Small intestine (tissue), 7 donors: ENCODE measurements at regions not wholly inside any gene's neighbourhood (a gene's known extent, or its start where the extent isn't known, plus 50 kb on each side); places are given as distances from the start of the nearest gene placed in this dataset.
"Not testable (repeated sequence)": the region's sequence is repeated elsewhere in the genome, so short reads cannot be mapped to it uniquely, and the experiment has no call there.

Experiments
- DNase-seq, 2 donors: peaks; one replicate each; pipeline versions ENCODE4 v3.0.0 to v3.0.0-alpha.2; 2013
- FAIRE-seq: peaks from 2 replicates; lab custom pipeline; 2012; peaks lifted over from hg19 to GRCh38; lab: Jason Lieb, UNC
- H3K27ac ChIP-seq, 3 donors: one replicate each; pipeline ENCODE4 v1.5.1; 2013; ENCODE audit warnings: low read length in 2 of 3, mild to moderate bottlenecking in 2 of 3, control low read depth in 1 of 3, inconsistent platforms in 1 of 3, low read depth in 1 of 3, moderate library complexity in 1 of 3
- H3K27me3 ChIP-seq, 3 donors: one replicate each; pipeline ENCODE4 v1.6.1; 2013; ENCODE audit warnings: low read length in 3 of 3, inconsistent platforms in 1 of 3; ENCODE audit not compliant: control insufficient read depth in 3 of 3, insufficient read depth in 3 of 3
- H3K36me3 ChIP-seq, 3 donors: one replicate each; pipeline ENCODE4 v1.6.1; 2013; ENCODE audit warnings: low read length in 3 of 3, inconsistent platforms in 1 of 3, low read depth in 1 of 3, mild to moderate bottlenecking in 1 of 3, moderate library complexity in 1 of 3; ENCODE audit not compliant: control insufficient read depth in 3 of 3, insufficient read depth in 2 of 3
- H3K4me1 ChIP-seq, 3 donors: one replicate each; pipeline ENCODE4 v1.6.1; 2013; ENCODE audit warnings: low read length in 2 of 3, inconsistent platforms in 1 of 3, low read depth in 1 of 3, mild to moderate bottlenecking in 1 of 3, moderate library complexity in 1 of 3; ENCODE audit not compliant: control insufficient read depth in 3 of 3, insufficient read depth in 2 of 3
- H3K4me3 ChIP-seq, 3 donors: one replicate each; pipeline ENCODE4 v1.5.1; 2013; ENCODE audit warnings: low read length in 3 of 3, control low read depth in 1 of 3, inconsistent platforms in 1 of 3, low read depth in 1 of 3, mild to moderate bottlenecking in 1 of 3, moderate library complexity in 1 of 3
- H3K9me3 ChIP-seq, 2 donors: one replicate each; pipeline ENCODE4 v1.6.1; 2013; ENCODE audit warnings: low read depth in 1 of 2, low read length in 1 of 2; ENCODE audit not compliant: control insufficient read depth in 2 of 2, insufficient read depth in 1 of 2
- WGBS, 3 donors: extraction: QIAGEN DNeasy Blood & Tissue Kit; methylation state at CpG; one replicate each; pipeline ENCODE4 v1.1.7; 2013; 5-methylcytosine and 5-hydroxymethylcytosine counted together
- donor health status: healthy with polysubstance abuse.
- donor health status: control.
- donor health status: control.
- donor health status: Bipolar disorder and iron deficiency.
- donor health status: healthy.

DNA sequence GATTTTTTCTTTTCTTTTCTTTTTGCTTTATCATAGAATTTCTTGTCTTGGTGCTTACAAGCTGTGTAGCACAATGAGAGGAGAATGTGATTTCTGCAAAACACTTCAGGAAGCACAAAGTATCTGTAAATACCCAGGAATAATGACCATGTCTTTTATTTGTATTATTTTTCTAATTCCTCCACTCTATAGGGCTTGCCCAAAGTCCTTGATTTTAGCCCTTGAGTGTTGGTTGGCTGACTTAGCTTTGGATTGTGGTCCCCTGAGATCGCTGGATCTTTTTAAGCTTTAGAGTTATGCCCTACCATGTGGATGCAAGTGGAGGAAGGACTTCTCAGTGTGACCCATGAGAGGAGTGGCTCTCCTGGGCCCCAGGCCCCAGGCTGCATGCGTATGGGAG lies 52.2 kb downstream of the HOXC4 start:
- H3K9me3 ChIP-seq, DNase-seq, H3K4me1 ChIP-seq, H3K4me3 ChIP-seq, H3K36me3 ChIP-seq, FAIRE-seq, H3K27ac ChIP-seq: not testable (repeated sequence)
- H3K27me3 ChIP-seq, result peaks cover 2 to 22% (median 10%) of the 10 kb centered on the region in 3 donors
- 62 to 91% (median 69%) methylated on average over 1 to 2 of the region's 2 CpGs for WGBS, 3 donors

DNA sequence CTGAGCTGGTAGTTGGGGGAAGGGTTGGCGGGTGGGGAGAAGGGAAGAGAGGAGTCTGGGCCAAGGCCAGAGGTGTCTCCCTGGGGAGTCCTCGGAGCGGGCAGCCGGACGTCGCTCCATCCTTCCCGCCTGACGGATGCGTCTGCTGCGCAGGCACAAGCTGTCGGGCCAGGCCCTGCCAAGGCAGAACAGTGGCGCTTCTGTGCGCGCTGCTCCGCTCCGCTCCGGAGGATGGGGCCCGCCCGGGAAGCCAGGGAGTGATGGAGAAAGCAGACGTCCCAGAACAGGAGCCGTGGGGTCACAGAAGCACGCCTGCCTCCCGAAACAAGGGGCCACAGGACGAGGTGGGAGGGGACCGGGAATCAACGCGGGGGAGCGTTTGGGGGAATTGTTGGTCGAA lies 52.6 kb downstream of the HOXC4 start:
- H3K27ac ChIP-seq, FAIRE-seq, H3K36me3 ChIP-seq, H3K4me1 ChIP-seq, H3K4me3 ChIP-seq, H3K9me3 ChIP-seq, DNase-seq: not testable (repeated sequence)
- WGBS, 3 donors, result 8 to 21% (median 18%) methylated on average over 29 of the region's 29 CpGs
- peaks cover 2 to 22% (median 10%) of the 10 kb centered on the region in 3 donors for H3K27me3 ChIP-seq

DNA sequence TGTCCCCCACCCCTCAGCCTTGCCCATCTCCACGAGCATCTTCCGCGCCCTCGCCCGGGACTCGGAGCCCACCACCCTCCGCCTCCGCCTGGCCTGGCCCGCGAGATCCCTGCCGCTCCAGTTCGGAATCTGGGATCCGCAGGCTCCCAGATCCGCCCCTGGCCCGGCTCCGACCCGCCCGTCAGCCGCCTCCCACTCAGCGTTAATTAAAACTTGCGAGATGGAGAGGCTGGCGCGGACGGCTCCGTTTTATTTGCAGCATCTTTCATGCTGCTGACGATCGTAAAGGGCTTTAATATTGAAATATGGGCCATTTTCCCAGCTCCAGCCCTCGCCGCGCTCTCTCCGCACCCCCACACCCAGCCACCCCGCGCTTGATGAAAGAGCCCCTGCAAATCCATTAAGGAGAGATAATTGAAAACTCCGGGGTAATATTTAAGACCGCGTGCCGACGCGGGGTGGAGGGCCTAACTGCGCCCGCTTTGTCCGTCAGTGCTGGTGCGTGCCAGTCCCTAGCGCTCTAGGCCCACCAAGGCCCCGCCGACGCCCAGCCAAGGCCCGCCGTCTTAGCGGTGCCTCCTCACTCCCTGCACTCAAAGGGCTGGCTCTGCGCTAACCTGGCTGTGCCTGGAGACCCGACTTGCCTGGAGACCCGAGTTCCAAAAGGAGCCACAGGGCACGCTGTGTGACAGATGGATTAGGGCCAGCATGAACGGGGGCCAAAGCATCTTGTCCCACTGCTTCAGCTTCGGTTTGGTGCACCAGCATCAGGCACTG lies 53.4 kb downstream of the HOXC4 start:
- peaks cover 2 to 22% (median 10%) of the 10 kb centered on the region in 3 donors for H3K27me3 ChIP-seq
- H3K4me3 ChIP-seq, FAIRE-seq, H3K4me1 ChIP-seq, DNase-seq, H3K36me3 ChIP-seq, H3K9me3 ChIP-seq, H3K27ac ChIP-seq: not testable (repeated sequence)
- 36 to 40% (median 37%) methylated on average over 53 to 56 of the region's 56 CpGs for WGBS, 3 donors

DNA sequence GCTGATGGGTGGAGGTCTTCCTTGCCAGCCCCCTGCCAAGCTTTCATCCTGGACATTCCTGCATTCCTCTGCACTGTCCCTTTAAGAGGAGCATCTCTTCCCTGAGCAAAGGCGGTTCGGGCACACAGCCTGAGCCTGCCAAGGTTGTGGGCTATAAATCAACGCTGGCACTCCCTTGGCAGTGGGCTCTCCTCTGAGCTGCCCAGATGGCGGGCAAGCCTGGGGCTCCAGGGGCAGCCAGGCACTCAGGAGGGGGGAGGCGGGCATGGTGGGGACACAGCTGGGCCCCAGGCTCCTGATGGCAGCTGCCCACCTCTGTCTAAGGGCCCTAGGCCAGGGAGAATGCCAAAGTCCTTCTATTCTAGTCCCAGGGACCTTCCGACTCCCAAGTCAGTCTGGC lies 58.7 kb downstream of the HOXC4 start:
- H3K9me3 ChIP-seq, H3K4me3 ChIP-seq, DNase-seq, H3K27ac ChIP-seq, H3K4me1 ChIP-seq, H3K27me3 ChIP-seq, H3K36me3 ChIP-seq, FAIRE-seq: not testable (repeated sequence)
- 9 to 40% (median 12%) methylated on average over 2 to 6 of the region's 6 CpGs for WGBS, 3 donors

DNA sequence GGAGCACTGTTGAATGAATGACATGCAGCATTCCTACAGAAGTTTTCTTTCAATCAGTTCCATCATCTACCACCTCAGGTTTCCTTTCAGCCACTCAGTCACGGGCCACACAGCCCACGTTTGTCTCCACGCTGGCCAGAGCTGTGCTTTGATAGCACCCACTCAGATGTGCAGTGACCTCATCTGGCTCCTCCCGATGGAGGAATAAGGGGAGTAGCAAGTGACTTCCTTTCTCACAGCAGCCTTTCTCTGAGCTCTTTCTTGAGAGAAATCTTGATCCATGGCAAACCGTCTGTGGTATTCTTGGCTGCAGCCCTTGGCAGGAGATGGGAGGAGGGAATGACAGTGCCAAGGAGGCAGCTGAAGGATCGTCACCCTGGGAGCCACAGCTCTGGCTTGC lies 62.4 kb downstream of the HOXC4 start:
- not testable (repeated sequence) for H3K4me3 ChIP-seq, H3K27me3 ChIP-seq, FAIRE-seq, H3K4me1 ChIP-seq, H3K27ac ChIP-seq, H3K36me3 ChIP-seq, H3K9me3 ChIP-seq, DNase-seq
- 2 to 15% (median 11%) methylated on average over 6 of the region's 6 CpGs for WGBS, 3 donors

DNA sequence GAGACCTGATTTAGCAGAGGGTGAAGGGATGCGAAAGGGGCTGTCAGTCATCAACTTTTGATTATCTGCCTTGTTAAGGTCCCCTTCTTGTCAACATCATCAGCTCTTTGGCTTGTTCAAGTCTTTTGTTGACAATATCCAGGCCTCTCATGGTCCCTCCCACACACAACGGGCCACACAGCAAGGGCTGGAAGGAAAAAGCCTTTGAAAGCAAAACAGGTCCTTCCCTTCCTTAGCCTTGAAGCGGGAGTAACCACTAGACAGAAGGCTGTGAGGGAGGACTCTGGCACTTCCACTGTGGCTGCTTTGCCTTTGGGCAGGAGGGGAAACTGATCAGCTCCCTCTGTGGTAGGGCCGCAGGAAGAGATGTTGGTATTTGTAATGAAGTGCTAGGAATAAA lies 63.8 kb downstream of the HOXC4 start:
- FAIRE-seq, H3K27ac ChIP-seq, H3K36me3 ChIP-seq, H3K4me3 ChIP-seq, H3K27me3 ChIP-seq, H3K4me1 ChIP-seq, DNase-seq, H3K9me3 ChIP-seq: not testable (repeated sequence)
- 58 to 78% (median 58%) methylated on average over 4 of the region's 4 CpGs for WGBS, 3 donors

DNA sequence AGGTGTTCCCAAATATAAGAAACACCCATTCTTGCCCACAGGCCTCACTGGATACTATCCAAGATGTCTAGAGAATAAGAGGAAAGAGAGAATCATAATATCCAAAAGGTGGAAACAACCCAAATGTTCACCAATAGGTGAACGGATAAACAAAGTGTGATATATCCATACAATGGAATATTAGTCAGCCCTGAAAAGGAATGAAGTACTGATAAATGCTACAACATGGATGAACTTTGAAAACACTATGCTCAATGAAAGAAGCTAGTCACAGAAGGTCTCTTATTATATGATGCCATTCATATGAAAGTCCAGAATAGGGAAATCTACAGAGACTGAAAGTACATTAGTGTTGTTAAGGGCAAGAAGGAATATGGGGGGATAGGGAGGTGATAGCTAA lies 65.4 kb downstream of the HOXC4 start:
- DNase-seq, H3K4me1 ChIP-seq, H3K27ac ChIP-seq, H3K4me3 ChIP-seq, H3K9me3 ChIP-seq, H3K36me3 ChIP-seq, FAIRE-seq: not testable (repeated sequence)
- WGBS, 3 donors, result 88 to 91% (median 90%) methylated on average over 1 of the region's 1 CpG
- peaks cover 0 to 12% (median 2%) of the 10 kb centered on the region in 3 donors for H3K27me3 ChIP-seq

DNA sequence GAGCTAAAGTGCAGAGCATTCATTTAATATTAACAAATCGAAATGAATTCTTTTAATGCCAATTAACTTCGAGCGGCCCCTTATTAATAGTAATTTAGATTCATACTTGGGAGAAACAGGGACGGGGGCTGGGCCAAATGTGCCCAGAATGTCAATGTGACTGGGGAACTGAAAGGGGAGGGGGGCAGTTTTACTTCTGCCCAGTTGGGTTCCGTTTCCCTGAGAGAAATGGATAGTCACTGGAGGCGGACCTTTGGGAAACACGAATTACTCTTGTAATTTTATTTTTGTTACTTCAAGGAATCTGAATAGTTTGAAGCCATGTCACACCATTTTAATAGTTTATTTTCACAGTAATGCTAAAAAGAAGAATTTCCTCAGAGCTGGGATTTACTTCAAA lies 64.8 kb downstream of the SMUG1 start:
- 45 to 72% (median 48%) methylated on average over 7 of the region's 7 CpGs for WGBS, 3 donors
- Histone ChIP-seq H3K27me3 (peaks cover 3 to 47% (median 11%) of the 10 kb centered on the region in 3 donors), H3K4me1 (peaks cover 2 to 20% (median 3%) of the 10 kb centered on the region in 3 donors)
- not testable (repeated sequence) for FAIRE-seq, H3K4me3 ChIP-seq, DNase-seq, H3K36me3 ChIP-seq, H3K9me3 ChIP-seq, H3K27ac ChIP-seq

DNA sequence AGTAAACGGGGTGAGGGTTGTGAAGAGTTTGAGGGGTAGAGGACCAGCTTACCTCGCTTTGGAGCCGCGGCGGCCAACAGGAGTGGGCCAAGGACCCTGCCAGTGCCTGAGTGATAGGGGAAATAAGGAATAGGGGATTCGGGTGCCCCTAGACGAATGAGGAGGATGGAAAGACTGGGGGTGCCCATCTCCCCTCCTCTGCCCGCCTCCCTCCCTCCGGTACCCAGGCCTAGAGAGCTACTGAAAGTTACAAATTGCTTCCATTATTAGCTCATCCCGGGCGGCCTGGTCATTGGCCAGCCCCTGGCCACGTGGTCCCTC lies 63.1 kb downstream of the SMUG1 start:
- Histone ChIP-seq H3K27me3 (peaks cover 3 to 53% (median 15%) of the 10 kb centered on the region in 3 donors), H3K4me1 (peaks cover 2 to 24% (median 3%) of the 10 kb centered on the region in 3 donors), H3K4me3 (peak overlapping the region in 2 of 3 donors; percentile 32 to 63)
- H3K36me3 ChIP-seq, DNase-seq, FAIRE-seq, H3K9me3 ChIP-seq, H3K27ac ChIP-seq: not testable (repeated sequence)
- whole genome bisulfite sequencing, 3 donors, result 8 to 20% (median 16%) methylated on average over 8 to 10 of the region's 12 CpGs
